Fibroblast of lung (primary cell): ENCODE measurements at regions not wholly inside any gene's neighbourhood (a gene's known extent, or its start where the extent isn't known, plus 50 kb on each side); places are given as distances from the start of the nearest gene placed in this dataset.

Experiments used
- DNase-seq, 2 donors: peaks; one replicate each; pipeline versions ENCODE4 v3.0.0 to v3.0.0-alpha.2; 2010; ENCODE audit warnings: low read depth in 2 of 2
- H2AFZ ChIP-seq: 2 replicates; pipeline ENCODE4 v1.5.1; 2012; ENCODE audit warnings: low read length, control low read depth, inconsistent platforms
- H3K27ac ChIP-seq: 2 replicates; pipeline ENCODE4 v1.5.1; 2011; ENCODE audit warnings: low read length, control low read depth; ENCODE audit not compliant: insufficient read depth
- H3K27me3 ChIP-seq: 2 replicates; pipeline ENCODE4 v1.5.1; 2011; ENCODE audit warnings: mild to moderate bottlenecking, low read length; ENCODE audit not compliant: control insufficient read depth, insufficient read depth
- H3K36me3 ChIP-seq: 2 replicates; pipeline ENCODE4 v1.5.1; 2011; ENCODE audit warnings: low read length; ENCODE audit not compliant: control insufficient read depth, insufficient read depth
- H3K4me1 ChIP-seq: 2 replicates; pipeline ENCODE4 v1.5.1; 2011; ENCODE audit warnings: low read length; ENCODE audit not compliant: control insufficient read depth, insufficient read depth; ENCODE audit errors: extremely low read depth
- H3K4me2 ChIP-seq: 2 replicates; pipeline ENCODE4 v1.5.1; 2011; ENCODE audit warnings: low read length, control low read depth; ENCODE audit not compliant: insufficient read depth; ENCODE audit errors: extremely low read depth
- H3K4me3 ChIP-seq, 4 experiments: fragments of 200-600 bp in 1 of 4; sonication (generic) in 1 of 4; replicated peaks in 1 of 4; 2 replicates each; pipeline ENCODE4 v1.5.1; 2011 to 2016; ENCODE audit warnings: low read length in 4 of 4, low read depth in 3 of 4, mild to moderate bottlenecking in 3 of 4, control low read depth in 2 of 4, inconsistent platforms in 1 of 4, mixed read lengths in 1 of 4; ENCODE audit not compliant: insufficient read depth in 1 of 4; ENCODE audit errors: control extremely low read depth in 1 of 4
- H3K79me2 ChIP-seq: 2 replicates; pipeline ENCODE4 v1.5.1; 2012; ENCODE audit warnings: mild to moderate bottlenecking, low read length, inconsistent platforms; ENCODE audit not compliant: control insufficient read depth, insufficient read depth
- H3K9ac ChIP-seq: 2 replicates; pipeline ENCODE4 v1.5.1; 2011; ENCODE audit warnings: mild to moderate bottlenecking, low read length, control low read depth; ENCODE audit not compliant: insufficient read depth
- H3K9me3 ChIP-seq: 2 replicates; pipeline ENCODE4 v1.5.1; 2012; ENCODE audit warnings: low read depth, low read length; ENCODE audit not compliant: control insufficient read depth, insufficient read depth
- H4K20me1 ChIP-seq: 2 replicates; pipeline ENCODE4 v1.5.1; 2011; ENCODE audit warnings: low read length; ENCODE audit not compliant: control insufficient read depth, insufficient read depth; ENCODE audit errors: extremely low read depth
- CTCF ChIP-seq, 2 donors: IDR thresholded peaks in 1 of 2; conservative IDR thresholded peaks in 1 of 2; 1 replicate in 1 of 2; 2 replicates in 1 of 2; pipeline ENCODE4 v1.5.1; 2011 to 2012; ENCODE audit warnings: low read length in 2 of 2, control low read depth in 1 of 2, inconsistent platforms in 1 of 2, low read depth in 1 of 2, mild to moderate bottlenecking in 1 of 2
- EZH2 ChIP-seq: IDR thresholded peaks from 2 replicates; pipeline ENCODE4 v1.5.1; 2012; ENCODE audit warnings: low read length, control low read depth, mild to moderate bottlenecking; ENCODE audit errors: missing control alignments

GRCh38 chr1:208499601-208500000 is 255.4 kb upstream of the PLXNA2 start:
- no peak overlapping the region for H3K9ac ChIP-seq
- no peak overlapping the region for H3K27ac ChIP-seq
- H3K4me2 ChIP-seq = no peak overlapping the region

GRCh38 chr1:208500375-208500774 is 256.2 kb upstream of the PLXNA2 start:
- no peaks in the 10 kb centered on the region for H3K9me3 ChIP-seq
- H3K9ac ChIP-seq = no peak overlapping the region
- no peaks in the 10 kb centered on the region for H3K79me2 ChIP-seq
- H3K27ac ChIP-seq = no peak overlapping the region
- H2AFZ ChIP-seq = no peak overlapping the region
- H3K27me3 ChIP-seq = no peaks in the 10 kb centered on the region
- TF ChIP-seq CTCF (conservative IDR thresholded peaks at IDR 0.05 in 1 of 2, IDR thresholded peaks at IDR 0.05 in 1 of 2; ENCODE audit: low read depth in 1 of 2, low read length in 2 of 2) (no peak), EZH2 (no peak)
- no peak overlapping the region for H3K4me3 ChIP-seq
- DNase-seq = no peak
- H3K4me1 ChIP-seq = no peaks in the 10 kb centered on the region
- H3K36me3 ChIP-seq = no peaks in the 10 kb centered on the region
- H4K20me1 ChIP-seq = no peaks in the 10 kb centered on the region
- H3K4me2 ChIP-seq = no peak overlapping the region

More at GRCh38 chr1:208499601-208500000, 255.4 kb upstream of the PLXNA2 start:
- no peak for TF ChIP-seq CTCF (conservative IDR thresholded peaks at IDR 0.05 in 1 of 2, IDR thresholded peaks at IDR 0.05 in 1 of 2; ENCODE audit: low read depth in 1 of 2, low read length in 2 of 2)
- no peak for TF ChIP-seq EZH2
- no peaks in the 10 kb centered on the region for H3K27me3 ChIP-seq
- H4K20me1 ChIP-seq = no peaks in the 10 kb centered on the region
- no peak overlapping the region for H2AFZ ChIP-seq
- DNase-seq = no peak
- H3K4me3 ChIP-seq = no peak overlapping the region
- H3K36me3 ChIP-seq = no peaks in the 10 kb centered on the region
- no peaks in the 10 kb centered on the region for H3K79me2 ChIP-seq
- no peaks in the 10 kb centered on the region for H3K4me1 ChIP-seq
- no peaks in the 10 kb centered on the region for H3K9me3 ChIP-seq

- H2AFZ ChIP-seq = no peak overlapping the region
- H3K4me1 ChIP-seq = no peaks in the 10 kb centered on the region
- no peaks in the 10 kb centered on the region for H3K9me3 ChIP-seq
- no peaks in the 10 kb centered on the region for H4K20me1 ChIP-seq
- no peak overlapping the region for H3K9ac ChIP-seq
- H3K4me3 ChIP-seq = no peak overlapping the region
- H3K27ac ChIP-seq = no peak overlapping the region
- no peak overlapping the region for H3K4me2 ChIP-seq
- TF ChIP-seq CTCF (conservative IDR thresholded peaks at IDR 0.05 in 1 of 2, IDR thresholded peaks at IDR 0.05 in 1 of 2; ENCODE audit: low read depth in 1 of 2, low read length in 2 of 2) = no peak
- no peak for TF ChIP-seq EZH2
- DNase-seq = no peak
- no peaks in the 10 kb centered on the region for H3K36me3 ChIP-seq
- H3K27me3 ChIP-seq = no peaks in the 10 kb centered on the region
- no peaks in the 10 kb centered on the region for H3K79me2 ChIP-seq
Measured at GRCh38 chr1:208501542-208501941, 257.4 kb upstream of the PLXNA2 start.
